H1 (cell line): ENCODE measurements at regions not wholly inside any gene's neighbourhood (a gene's known extent, or its start where the extent isn't known, plus 50 kb on each side); places are given as distances from the start of the nearest gene placed in this dataset.

Experiments
- TF ChIP-seq, protein P1 (sequence below): IDR thresholded peaks from 2 replicates; pipeline ENCODE4 v1.6.1; 2012; ENCODE audit warnings: inconsistent platforms

DNA sequence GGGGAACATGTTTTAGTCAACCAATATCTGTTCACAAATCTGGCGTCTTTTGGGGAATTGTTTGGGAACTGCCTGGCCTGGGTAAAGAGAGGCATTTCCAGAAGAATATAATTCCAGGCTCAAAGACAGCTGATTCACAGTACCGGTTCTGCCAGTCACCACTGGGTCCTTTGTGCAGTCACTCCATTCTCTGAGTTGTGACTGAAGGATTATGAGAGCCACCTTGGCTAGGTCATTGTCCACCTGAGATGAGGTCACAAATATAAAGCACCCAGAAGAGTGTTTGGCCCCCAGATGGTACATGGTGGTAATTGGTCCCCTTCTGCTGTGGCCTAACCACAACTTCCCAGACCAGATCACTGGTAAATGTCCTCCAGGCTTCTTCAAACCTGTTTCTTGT is 121.0 kb upstream of the SPACA1 start (continued):
- TF ChIP-seq, protein P1, sequence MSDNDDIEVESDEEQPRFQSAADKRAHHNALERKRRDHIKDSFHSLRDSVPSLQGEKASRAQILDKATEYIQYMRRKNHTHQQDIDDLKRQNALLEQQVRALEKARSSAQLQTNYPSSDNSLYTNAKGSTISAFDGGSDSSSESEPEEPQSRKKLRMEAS, result no peak
- TF ChIP-seq, all 59 proteins: peak for 0
